22Rv1 (cell line): ENCODE measurements at regions not wholly inside any gene's neighbourhood (a gene's known extent, or its start where the extent isn't known, plus 50 kb on each side); places are given as distances from the start of the nearest gene placed in this dataset.

ENCODE experiments used
- ZFX ChIP-seq: fragments of 450-650 bp; IDR thresholded peaks from 2 replicates; pipeline ENCODE4 v1.6.1; 2017; ENCODE audit warnings: antibody characterized with exemption, borderline replicate concordance
- TF ChIP-seq, protein P1 (sequence below): fragments of 450-650 bp; IDR thresholded peaks from 2 replicates; pipeline ENCODE4 v1.5.1; 2017; ENCODE audit warnings: mild to moderate bottlenecking

DNA sequence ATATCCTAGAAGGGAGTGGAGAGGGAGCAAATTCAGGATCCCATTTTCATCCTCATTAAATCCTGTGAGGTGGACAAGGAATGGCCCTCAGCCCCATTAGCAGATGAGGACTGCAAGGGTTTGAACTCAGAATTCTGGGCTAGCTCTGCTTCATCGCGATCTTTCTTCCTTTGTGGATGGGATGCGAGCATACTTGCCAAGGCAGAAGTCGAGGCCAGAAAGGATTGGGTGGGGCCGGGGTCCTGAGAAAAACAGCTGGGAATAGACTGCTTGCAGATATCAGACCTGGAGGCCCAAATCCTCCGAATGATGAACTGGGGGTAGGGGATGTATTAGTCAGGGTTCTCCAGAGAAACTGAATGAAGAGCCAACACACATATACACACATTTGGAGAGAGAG, 179.0 kb downstream of the CHST1 start:
- TF ChIP-seq, protein P1, sequence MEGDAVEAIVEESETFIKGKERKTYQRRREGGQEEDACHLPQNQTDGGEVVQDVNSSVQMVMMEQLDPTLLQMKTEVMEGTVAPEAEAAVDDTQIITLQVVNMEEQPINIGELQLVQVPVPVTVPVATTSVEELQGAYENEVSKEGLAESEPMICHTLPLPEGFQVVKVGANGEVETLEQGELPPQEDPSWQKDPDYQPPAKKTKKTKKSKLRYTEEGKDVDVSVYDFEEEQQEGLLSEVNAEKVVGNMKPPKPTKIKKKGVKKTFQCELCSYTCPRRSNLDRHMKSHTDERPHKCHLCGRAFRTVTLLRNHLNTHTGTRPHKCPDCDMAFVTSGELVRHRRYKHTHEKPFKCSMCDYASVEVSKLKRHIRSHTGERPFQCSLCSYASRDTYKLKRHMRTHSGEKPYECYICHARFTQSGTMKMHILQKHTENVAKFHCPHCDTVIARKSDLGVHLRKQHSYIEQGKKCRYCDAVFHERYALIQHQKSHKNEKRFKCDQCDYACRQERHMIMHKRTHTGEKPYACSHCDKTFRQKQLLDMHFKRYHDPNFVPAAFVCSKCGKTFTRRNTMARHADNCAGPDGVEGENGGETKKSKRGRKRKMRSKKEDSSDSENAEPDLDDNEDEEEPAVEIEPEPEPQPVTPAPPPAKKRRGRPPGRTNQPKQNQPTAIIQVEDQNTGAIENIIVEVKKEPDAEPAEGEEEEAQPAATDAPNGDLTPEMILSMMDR: no peak
- TF ChIP-seq ZFX: no peak
